SK-N-MC (cell line): ENCODE measurements at regions not wholly inside any gene's neighbourhood (a gene's known extent, or its start where the extent isn't known, plus 50 kb on each side); places are given as distances from the start of the nearest gene placed in this dataset.

Source experiments
- FOXP2 ChIP-seq: optimal IDR thresholded peaks from 2 replicates; pipeline ENCODE3; 2011; ENCODE audit warnings: mild to moderate bottlenecking, moderate library complexity; ENCODE audit not compliant: insufficient read depth; ENCODE audit errors: extremely low read length, control extremely low read depth
- POLR2AphosphoS5 ChIP-seq: IDR thresholded peaks from 2 replicates; pipeline ENCODE4 v1.6.1; 2012; ENCODE audit warnings: mild to moderate bottlenecking, low read depth, low read length, borderline replicate concordance

DNA sequence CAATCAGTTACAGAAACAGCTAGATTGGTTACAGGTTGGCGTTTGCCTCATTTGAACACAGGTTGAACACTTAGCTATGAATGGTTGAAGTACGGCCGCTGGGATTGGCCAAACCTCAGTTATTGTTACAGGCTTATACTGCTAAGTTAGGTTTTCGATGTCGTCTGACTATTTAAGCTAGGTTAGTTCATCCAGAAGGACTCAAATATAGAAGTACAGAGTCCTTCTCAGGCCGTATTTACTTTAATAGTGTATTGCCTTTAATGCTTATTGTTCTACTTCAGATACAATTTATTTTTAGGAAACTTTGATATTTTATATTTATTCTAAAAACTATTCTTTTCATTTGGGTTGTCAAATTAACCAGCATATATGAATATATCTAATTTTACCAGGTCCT, 334.7 kb downstream of the FAT4 start:
- no peak for TF ChIP-seq FOXP2
- TF ChIP-seq POLR2AphosphoS5, result no peak
